ENCODE measurements at regions not wholly inside any gene's neighbourhood (a gene's known extent, or its start where the extent isn't known, plus 50 kb on each side); places are given as distances from the start of the nearest gene placed in this dataset.

GRCh38 chr2:168392024-168392423 is 64.0 kb upstream of the CERS6 start:
- no peak for DNase-seq

GRCh38 chr2:168392797-168393196 is 63.3 kb upstream of the CERS6 start:
- DNase-seq, result no peak

DNA sequence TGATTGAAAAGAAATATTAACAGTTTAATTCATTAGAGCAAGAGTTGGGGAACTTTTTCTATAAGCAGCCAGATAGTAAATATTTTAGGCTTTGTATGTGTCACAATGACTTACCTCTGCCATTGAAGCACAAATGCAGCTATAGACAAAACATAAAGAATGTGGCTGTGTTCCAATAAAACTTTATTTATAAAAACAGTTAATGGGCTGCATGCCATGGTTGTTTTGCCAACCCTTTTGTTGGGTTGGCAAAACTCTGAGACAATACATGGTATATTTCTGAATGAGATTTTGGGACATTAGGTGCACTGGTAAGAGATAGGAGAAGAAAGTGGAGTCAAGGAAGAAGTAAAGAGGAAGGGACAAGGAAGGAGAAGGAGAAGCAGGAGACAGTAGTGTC is 61.8 kb upstream of the CERS6 start:
- no peak for DNase-seq

DNA sequence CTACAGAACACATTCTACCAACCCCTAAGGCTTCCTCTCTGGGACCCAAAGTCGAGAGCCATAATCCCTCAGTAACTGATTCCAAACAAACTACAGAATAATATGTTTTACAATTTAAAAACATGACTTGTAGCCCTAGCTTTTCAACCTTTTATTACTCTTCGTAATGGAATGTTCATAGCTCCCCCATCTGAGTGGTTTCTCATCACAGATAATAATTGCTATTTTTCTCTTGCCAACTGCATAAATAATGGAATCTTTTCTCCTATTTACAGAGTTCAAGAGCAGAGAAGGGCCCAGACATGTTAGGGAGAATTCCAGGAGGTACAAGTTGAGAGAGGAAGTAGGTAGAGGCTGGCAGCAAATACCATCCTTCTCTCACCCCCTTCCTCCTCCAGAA is 59.9 kb upstream of the CERS6 start:
- DNase-seq, result no peak

- no peak for DNase-seq
Observed at GRCh38 chr2:168397629-168398028, 58.4 kb upstream of the CERS6 start.

DNA sequence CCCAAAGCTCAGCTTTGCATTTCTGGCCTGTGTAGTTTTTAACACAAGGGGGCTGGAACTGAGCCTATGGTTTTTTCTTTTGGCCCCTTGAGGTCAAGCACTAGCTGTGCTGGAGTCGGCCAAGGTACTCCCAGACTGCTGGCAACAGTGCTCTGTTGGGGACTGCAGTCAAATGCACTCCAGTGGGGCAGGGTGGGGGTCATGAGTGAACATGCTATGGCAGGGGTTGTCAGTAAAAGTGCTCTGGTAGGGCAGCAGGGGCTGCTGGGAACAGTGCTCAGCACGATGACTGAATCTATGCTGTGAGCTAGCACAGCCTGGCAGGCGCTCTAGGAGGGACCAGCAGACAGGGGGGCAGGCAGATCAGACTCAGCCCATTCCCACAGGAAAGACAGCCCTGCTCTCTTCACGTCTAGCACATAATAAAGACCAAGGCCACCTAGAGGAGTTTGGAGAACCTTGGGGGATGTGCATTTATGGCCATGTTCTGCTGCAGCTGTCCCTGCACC is 55.0 kb upstream of the CERS6 start:
- DNase-seq, result no peak

- no peak for DNase-seq
Observed at GRCh38 chr2:168401771-168402170, 54.3 kb upstream of the CERS6 start.

DNA sequence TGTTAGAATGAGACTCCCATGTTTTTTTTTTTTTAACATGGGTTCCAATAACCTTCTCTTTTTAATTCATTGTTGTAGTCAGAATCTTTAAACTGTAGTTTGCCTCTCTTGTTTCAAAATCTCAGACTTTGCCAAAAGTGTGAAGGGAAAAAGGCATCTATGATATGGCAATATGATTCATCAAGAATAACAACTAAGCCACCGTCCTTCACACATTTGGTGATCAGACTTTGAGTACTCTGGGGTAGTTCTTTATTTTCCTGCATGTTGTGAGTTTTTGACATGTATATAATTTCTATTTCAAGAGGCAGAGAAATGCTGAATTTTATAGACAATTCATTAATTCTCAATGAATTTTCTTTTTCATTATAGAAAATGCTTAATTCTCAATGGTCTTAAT is 53.5 kb upstream of the CERS6 start:
- no peak for DNase-seq

- DNase-seq, result no peak
Observed at GRCh38 chr2:168403736-168404135, 52.3 kb upstream of the CERS6 start.

GRCh38 chr2:168404764-168405163 is 51.3 kb upstream of the CERS6 start:
- DNase-seq, result no peak
